Activated effector memory CD4-positive, alpha-beta T cell treated with Interleukin-2 at 50 U/mL for 16 hours (primary cell): ENCODE measurements at regions not wholly inside any gene's neighbourhood (a gene's known extent, or its start where the extent isn't known, plus 50 kb on each side); places are given as distances from the start of the nearest gene placed in this dataset.
"Not testable (repeated sequence)": the region's sequence is repeated elsewhere in the genome, so short reads cannot be mapped to it uniquely, and the experiment has no call there.

ENCODE experiments used
- DNase-seq: peaks from one replicate; pipeline ENCODE4 v3.0.0-alpha.2; 2020

DNA sequence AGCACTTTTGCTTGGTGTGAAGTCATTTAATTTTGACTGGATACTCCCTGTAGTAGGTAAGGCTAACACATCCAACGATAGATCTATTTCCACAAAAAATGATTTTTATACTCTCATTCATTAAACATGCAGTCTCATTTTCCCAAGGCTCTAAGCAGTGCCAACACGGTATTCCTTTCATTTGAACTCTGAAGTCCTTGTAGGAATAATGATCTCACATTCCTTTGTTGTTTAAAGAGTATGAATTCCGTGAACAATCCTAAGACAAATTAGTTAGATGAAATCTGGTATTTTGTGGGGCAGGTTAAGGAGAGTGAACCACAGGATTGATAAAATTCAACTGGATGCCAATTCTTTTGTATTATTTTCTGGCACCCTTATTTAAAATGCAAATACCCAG, 66.6 kb downstream of the LACC1 start:
- no peak for DNase-seq

DNA sequence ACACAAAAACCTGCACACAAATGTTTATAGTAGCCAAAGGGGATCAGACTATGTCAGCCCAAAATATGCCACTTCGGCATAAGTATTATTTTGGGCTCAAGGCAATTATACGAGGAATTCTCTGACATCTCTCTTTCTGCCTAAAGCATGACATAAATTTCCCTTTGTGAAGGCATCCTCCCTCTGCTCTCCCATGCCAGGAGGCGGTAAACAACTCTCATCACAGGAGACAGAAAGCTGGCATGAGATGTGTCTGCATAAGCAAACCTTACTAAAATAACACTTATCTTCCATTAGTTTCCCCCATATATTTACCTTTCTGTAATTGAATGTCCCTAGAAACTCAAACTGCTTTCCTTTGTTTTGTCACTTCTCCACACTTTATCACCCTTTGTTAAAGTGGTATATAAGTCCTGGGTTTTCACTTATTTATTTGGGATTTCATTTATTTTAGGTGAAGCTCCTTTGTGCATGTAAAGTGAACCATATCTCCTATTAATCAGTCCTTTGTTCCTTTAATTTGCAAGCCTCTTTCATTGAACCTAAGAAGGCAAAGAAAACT, 68.3 kb downstream of the LACC1 start:
- no peak for DNase-seq

DNA sequence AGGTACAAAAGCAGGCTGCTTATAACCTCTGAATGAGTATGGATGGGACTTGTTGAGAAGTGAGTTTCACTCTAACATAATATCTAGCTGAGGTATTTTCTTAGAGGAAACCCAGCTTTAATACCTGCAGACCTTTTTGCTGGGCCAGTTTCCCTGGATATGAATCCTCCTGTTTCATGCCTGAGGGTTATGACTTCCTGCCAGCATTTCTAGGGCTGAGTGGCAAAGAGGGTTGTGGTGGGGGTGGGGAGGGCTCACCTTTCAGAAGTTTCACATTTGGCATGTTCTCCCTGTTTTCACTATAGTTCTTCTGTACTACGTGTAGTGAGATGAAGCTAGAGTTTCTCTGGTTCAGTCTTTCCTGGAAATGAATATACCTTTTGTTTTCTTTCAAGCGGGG, 73.7 kb downstream of the LACC1 start:
- no peak for DNase-seq

GRCh38 chr13:43956975-43957374, 77.3 kb downstream of the LACC1 start:
- DNase-seq, result not testable (repeated sequence)

GRCh38 chr13:43959291-43959690, 79.6 kb downstream of the LACC1 start:
- DNase-seq, result no peak

GRCh38 chr13:43961909-43962308, 82.2 kb downstream of the LACC1 start:
- DNase-seq, result no peak

- DNase-seq, result no peak
Measured at GRCh38 chr13:43963726-43964125, 84.0 kb downstream of the LACC1 start.

DNA sequence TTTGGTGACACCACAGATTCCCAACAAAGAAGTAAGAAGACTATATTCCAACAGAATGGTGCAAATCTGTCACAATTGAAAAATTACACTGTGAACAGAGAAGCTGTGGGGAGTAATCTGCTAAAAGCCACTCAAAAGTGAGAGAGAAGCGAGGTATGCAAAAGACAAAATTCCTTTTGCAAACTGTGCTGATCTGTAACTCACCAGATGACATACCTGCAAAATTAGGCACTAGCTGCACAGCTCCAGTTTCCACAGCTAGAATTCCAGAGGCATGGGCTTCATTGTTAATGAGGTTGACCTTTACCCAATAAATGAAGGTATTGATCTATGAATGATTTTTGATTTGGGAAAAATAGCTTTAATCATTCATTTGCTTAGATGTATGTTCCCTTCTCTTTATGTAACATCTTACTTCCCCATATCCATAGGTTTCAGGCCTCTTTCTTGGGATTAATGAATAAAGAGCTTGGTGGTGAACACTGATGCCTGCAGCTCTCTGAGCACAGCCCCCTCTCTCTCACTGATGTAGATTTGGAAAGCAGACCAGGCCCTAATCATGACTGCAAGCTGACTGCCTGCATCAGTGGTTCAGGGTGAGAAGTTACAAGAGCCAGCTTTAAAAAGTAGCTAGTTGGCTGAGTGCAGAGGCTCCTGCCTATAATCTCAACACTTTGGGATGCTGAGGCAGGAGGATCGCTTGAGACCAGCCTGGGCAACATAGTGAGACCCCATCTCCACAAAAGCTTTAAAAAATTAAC, 85.2 kb downstream of the LACC1 start:
- no peak for DNase-seq

GRCh38 chr13:43965459-43965845, 85.7 kb downstream of the LACC1 start:
- no peak for DNase-seq

DNA sequence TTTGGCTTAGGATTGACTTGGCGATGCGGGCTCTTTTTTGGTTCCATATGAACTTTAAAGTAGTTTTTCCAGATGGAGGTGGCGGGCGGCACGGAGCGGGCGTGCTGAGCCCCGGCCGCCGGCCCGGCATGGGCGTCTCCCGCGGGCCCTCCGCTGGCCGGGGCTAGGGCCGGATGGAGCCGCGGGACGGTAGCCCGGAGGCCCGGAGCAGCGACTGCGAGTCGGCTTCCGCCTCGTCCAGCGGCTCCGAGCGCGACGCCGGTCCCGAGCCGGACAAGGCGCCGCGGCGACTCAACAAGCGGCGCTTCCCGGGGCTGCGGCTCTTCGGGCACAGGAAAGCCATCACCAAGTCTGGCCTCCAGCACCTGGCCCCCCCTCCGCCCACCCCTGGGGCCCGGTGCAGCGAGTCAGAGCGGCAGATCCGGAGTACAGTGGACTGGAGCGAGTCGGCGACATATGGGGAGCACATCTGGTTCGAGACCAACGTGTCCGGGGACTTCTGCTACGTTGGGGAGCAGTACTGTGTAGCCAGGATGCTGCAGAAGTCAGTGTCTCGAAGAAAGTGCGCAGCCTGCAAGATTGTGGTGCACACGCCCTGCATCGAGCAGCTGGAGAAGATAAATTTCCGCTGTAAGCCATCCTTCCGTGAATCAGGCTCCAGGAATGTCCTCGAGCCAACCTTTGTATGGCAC, 88.7 kb downstream of the LACC1 start:
- not testable (repeated sequence) for DNase-seq

DNA sequence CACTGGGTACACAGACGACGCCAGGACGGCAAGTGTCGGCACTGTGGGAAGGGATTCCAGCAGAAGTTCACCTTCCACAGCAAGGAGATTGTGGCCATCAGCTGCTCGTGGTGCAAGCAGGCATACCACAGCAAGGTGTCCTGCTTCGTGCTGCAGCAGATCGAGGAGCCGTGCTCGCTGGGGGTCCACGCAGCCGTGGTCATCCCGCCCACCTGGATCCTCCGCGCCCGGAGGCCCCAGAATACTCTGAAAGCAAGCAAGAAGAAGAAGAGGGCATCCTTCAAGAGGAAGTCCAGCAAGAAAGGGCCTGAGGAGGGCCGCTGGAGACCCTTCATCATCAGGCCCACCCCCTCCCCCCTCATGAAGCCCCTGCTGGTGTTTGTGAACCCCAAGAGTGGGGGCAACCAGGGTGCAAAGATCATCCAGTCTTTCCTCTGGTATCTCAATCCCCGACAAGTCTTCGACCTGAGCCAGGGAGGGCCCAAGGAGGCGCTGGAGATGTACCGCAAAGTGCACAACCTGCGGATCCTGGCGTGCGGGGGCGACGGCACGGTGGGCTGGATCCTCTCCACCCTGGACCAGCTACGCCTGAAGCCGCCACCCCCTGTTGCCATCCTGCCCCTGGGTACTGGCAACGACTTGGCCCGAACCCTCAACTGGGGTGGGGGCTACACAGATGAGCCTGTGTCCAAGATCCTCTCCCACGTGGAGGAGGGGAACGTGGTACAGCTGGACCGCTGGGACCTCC, 89.4 kb downstream of the LACC1 start:
- not testable (repeated sequence) for DNase-seq

DNA sequence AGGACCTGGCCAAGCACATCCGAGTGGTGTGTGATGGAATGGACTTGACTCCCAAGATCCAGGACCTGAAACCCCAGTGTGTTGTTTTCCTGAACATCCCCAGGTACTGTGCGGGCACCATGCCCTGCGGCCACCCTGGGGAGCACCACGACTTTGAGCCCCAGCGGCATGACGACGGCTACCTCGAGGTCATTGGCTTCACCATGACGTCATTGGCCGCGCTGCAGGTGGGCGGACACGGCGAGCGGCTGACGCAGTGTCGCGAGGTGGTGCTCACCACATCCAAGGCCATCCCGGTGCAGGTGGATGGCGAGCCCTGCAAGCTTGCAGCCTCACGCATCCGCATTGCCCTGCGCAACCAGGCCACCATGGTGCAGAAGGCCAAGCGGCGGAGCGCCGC, 90.2 kb downstream of the LACC1 start:
- not testable (repeated sequence) for DNase-seq

- DNase-seq, result not testable (repeated sequence)
Measured at GRCh38 chr13:43970520-43971242, 91.0 kb downstream of the LACC1 start.

DNA sequence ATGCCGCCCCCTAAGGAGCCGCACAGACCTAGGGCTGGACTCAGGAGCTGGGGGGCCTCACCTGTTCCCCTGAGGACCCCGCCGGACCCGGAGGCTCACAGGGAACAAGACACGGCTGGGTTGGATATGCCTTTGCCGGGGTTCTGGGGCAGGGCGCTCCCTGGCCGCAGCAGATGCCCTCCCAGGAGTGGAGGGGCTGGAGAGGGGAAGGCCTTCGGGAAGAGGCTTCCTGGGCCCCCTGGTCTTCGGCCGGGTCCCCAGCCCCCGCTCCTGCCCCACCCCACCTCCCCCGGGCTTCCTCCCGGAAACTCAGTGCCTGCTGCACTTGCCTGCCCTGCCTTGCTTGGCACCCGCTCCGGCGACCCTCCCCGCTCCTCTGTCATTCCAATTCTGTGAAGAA, 91.6 kb downstream of the LACC1 start:
- DNase-seq, result not testable (repeated sequence)

- DNase-seq, result no peak
Measured at GRCh38 chr13:43977911-43978310, 98.2 kb downstream of the LACC1 start.

DNA sequence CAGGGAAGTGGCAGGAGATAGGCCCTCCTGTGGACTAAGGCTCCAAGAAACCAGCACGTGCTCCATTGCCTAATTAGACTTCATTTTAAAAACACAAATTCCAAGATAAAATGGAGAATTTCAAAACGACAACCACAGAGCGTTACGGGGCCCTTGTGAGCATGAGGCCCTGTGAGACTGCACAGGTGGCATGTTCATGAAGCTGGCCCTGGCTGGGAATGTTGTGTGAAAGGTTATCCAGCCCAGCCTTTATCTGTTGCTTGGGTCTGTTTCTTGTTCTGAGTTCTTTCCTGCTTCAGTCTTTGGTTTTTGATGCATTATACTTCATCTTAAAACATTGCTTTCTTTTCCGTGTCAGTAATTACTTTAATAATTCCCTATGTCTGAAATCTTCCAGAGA, 99.0 kb downstream of the LACC1 start:
- DNase-seq, result no peak

- no peak for DNase-seq
Measured at GRCh38 chr13:43979492-43979891, 99.8 kb downstream of the LACC1 start.

GRCh38 chr13:43980587-43980986, 100.9 kb downstream of the LACC1 start:
- no peak for DNase-seq

- DNase-seq, result no peak
Measured at GRCh38 chr13:43981091-43981490, 101.4 kb downstream of the LACC1 start.

GRCh38 chr13:43981512-43982301, 102.0 kb downstream of the LACC1 start:
- no peak for DNase-seq

- DNase-seq, result no peak
Measured at GRCh38 chr13:43983373-43983772, 103.7 kb downstream of the LACC1 start.

DNA sequence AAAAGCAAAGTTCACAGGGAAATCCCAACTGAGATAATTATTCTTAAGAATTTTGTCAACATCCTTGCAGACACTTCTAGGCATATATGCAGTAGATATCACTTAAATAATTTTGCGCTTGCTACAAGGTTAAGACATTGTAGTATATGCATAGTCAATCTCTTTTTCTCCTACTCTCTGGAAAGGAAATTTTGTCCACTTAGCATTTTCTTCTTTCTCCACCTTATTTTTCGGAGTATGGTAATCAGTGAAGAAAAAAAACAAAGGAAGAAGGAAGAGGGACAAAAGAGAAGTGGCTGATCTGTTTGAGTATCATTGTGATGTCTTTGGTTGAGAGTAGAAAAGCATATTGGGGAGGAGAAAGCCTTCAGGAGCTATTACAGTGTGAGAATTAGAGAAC, 104.6 kb downstream of the LACC1 start:
- no peak for DNase-seq
